ENCODE measurements at regions not wholly inside any gene's neighbourhood (a gene's known extent, or its start where the extent isn't known, plus 50 kb on each side); places are given as distances from the start of the nearest gene placed in this dataset.

GRCh38 chr20:6674831-6675230, 92.7 kb upstream of the BMP2 start:
- CTCF ChIA-PET, result no interaction called here

DNA sequence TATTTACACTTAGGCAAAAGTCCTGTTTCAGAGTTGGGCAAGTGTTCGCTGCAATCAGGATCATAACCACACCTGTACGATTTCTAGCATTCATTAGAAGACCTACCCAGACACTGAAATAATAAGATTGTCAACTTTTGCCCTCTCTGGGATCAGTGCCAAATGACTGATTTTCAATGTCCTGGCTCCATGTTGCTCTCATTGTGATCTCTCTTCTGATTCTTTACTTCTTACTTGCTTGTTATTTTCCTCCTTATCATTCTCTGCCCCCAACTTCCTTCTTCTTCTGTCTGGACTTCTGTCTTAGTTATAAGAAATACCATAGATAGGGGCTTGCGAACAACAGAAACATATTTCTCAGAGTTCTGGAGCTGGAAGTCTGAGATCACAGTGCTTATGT, 94.4 kb upstream of the BMP2 start:
- Histone ChIP-seq H3K9me3 (no peaks in the 10 kb centered on the region), H3K4me2 (no peak overlapping the region), H3K27ac (no peak overlapping the region), H3K4me1 (no peaks in the 10 kb centered on the region), H3K4me3 (no peak overlapping the region)
- WGBS (ENCODE audit: missing lambda C conversion rate), result 9% methylated on average over 3 of the region's 3 CpGs
- POLR2A ChIA-PET, result no interaction called here
- TF ChIP-seq POLR2A (IDR thresholded peaks at IDR 0.05; ENCODE audit: low read length) (no peak), KDM1A (IDR thresholded peaks at IDR 0.05; ENCODE audit: low read depth) (no peak), SMC3 (IDR thresholded peaks at IDR 0.05) (no peak), CEBPB (IDR thresholded peaks at IDR 0.05) (no peak), HOXB13 (CRISPR knock-in tag; IDR thresholded peaks at IDR 0.05; ENCODE audit: low read depth) (no peak), NPAS2 (CRISPR knock-in tag; IDR thresholded peaks at IDR 0.05; ENCODE audit: borderline replicate concordance) (no peak), JUNB (IDR thresholded peaks at IDR 0.05) (no peak), EP300 (IDR thresholded peaks at IDR 0.05) (no peak), RFX5 (IDR thresholded peaks at IDR 0.05) (no peak), FOSL2 (IDR thresholded peaks at IDR 0.05) (no peak), FOSL2 (CRISPR knock-in tag; IDR thresholded peaks at IDR 0.05) (no peak), HDAC2 (IDR thresholded peaks at IDR 0.05) (no peak)
- TF ChIP-seq, protein P1, sequence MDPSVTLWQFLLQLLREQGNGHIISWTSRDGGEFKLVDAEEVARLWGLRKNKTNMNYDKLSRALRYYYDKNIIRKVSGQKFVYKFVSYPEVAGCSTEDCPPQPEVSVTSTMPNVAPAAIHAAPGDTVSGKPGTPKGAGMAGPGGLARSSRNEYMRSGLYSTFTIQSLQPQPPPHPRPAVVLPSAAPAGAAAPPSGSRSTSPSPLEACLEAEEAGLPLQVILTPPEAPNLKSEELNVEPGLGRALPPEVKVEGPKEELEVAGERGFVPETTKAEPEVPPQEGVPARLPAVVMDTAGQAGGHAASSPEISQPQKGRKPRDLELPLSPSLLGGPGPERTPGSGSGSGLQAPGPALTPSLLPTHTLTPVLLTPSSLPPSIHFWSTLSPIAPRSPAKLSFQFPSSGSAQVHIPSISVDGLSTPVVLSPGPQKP (IDR thresholded peaks at IDR 0.05; ENCODE audit: low read depth, low read length), result no peak
- TF ChIP-seq, protein P2, sequence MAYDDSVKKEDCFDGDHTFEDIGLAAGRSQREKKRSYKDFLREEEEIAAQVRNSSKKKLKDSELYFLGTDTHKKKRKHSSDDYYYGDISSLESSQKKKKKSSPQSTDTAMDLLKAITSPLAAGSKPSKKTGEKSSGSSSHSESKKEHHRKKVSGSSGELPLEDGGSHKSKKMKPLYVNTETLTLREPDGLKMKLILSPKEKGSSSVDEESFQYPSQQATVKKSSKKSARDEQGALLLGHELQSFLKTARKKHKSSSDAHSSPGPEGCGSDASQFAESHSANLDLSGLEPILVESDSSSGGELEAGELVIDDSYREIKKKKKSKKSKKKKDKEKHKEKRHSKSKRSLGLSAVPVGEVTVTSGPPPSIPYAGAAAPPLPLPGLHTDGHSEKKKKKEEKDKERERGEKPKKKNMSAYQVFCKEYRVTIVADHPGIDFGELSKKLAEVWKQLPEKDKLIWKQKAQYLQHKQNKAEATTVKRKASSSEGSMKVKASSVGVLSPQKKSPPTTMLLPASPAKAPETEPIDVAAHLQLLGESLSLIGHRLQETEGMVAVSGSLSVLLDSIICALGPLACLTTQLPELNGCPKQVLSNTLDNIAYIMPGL (CRISPR knock-in tag; IDR thresholded peaks at IDR 0.05; ENCODE audit: borderline replicate concordance), result no peak
- ATAC-seq, result no peak
- CTCF ChIA-PET, result no interaction called here
- FAIRE-seq, result no peak
- DNase-seq (ENCODE audit: low read depth in 1 of 2, low spot score in 1 of 2), result no peak

More at GRCh38 chr20:6674831-6675230, 92.7 kb upstream of the BMP2 start:
- TF ChIP-seq HOXB5 (CRISPR knock-in tag; IDR thresholded peaks at IDR 0.05), result no peak
- TF ChIP-seq RARB (CRISPR knock-in tag; IDR thresholded peaks at IDR 0.05), result no peak
- no peak for TF ChIP-seq EP300 (IDR thresholded peaks at IDR 0.05)
- TF ChIP-seq MAFK (IDR thresholded peaks at IDR 0.05; ENCODE audit: partially characterized antibody), result no peak
- TF ChIP-seq PHF8 (IDR thresholded peaks at IDR 0.05; ENCODE audit: borderline replicate concordance, low read depth), result no peak
- TF ChIP-seq RCOR1 (IDR thresholded peaks at IDR 0.05; ENCODE audit: low read depth, low read length), result no peak
- Histone ChIP-seq H3K9me3 (no peaks in the 10 kb centered on the region), H3K4me2 (no peak overlapping the region), H3K4me3 (no peak overlapping the region), H3K27ac (no peak overlapping the region), H3K4me1 (no peaks in the 10 kb centered on the region)
- POLR2A ChIA-PET, result no interaction called here
- FAIRE-seq (no peak), ATAC-seq (no peak), DNase-seq (ENCODE audit: low read depth in 1 of 2, low spot score in 1 of 2) (no peak)
- WGBS (ENCODE audit: missing lambda C conversion rate), result 3% methylated on average over 1 of the region's 1 CpG

DNA sequence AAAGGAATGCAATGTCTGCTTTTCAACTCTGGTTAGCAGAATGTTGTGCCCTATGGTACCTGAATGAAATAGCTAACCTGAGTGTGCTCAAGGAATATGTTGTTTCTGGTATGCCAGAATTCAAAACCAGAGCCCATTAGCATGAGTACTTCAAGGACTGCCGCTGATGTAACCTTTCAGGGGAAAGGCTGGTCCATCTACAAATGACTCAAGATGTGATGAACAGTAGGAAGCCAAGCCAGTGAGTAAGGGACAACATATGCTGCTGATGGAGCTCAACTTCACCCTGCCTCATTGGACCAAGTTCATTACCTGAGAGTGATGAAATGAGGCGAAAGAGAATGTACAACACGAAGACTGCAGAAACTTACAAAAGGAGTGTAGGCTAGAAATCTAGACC, 95.7 kb upstream of the BMP2 start:
- no peak overlapping the region for H3K27ac ChIP-seq
- H3K4me3 ChIP-seq, result no peak overlapping the region
- no peak for DNase-seq (ENCODE audit: low read depth in 1 of 2, low spot score in 1 of 2)
- 5% methylated on average over 3 of the region's 3 CpGs for WGBS (ENCODE audit: missing lambda C conversion rate)
- ATAC-seq, result no peak
- no peaks in the 10 kb centered on the region for H3K9me3 ChIP-seq
- H3K4me2 ChIP-seq, result no peak overlapping the region
- ChIA-PET POLR2A (no interaction called here), CTCF (no interaction called here)
- FAIRE-seq, result no peak
- no peaks in the 10 kb centered on the region for H3K4me1 ChIP-seq
- TF ChIP-seq CTCF (IDR thresholded peaks at IDR 0.05) (no peak), MYC (IDR thresholded peaks at IDR 0.05; ENCODE audit: borderline replicate concordance, low read length) (no peak), POLR2AphosphoS2 (conservative IDR thresholded peaks at IDR 0.05; ENCODE audit: low read length) (no peak), USF2 (IDR thresholded peaks at IDR 0.05) (no peak), E2F6 (IDR thresholded peaks at IDR 0.05; ENCODE audit: borderline replicate concordance, low read depth) (no peak), CBX8 (IDR thresholded peaks at IDR 0.05) (no peak), HOXB13 (CRISPR knock-in tag; IDR thresholded peaks at IDR 0.05; ENCODE audit: low read depth) (no peak), MAFK (IDR thresholded peaks at IDR 0.05; ENCODE audit: partially characterized antibody) (no peak), PHF8 (IDR thresholded peaks at IDR 0.05; ENCODE audit: borderline replicate concordance, low read depth) (no peak), EP300 (IDR thresholded peaks at IDR 0.05) (no peak), BCL3 (IDR thresholded peaks at IDR 0.05) (no peak), FOSL2 (IDR thresholded peaks at IDR 0.05) (no peak), FOSL2 (CRISPR knock-in tag; IDR thresholded peaks at IDR 0.05) (no peak), ZNF302 (CRISPR knock-in tag; IDR thresholded peaks at IDR 0.05) (no peak)
- TF ChIP-seq, protein P1 (IDR thresholded peaks at IDR 0.05; ENCODE audit: low read depth, low read length), result no peak

Measured in A549 (cell line).